HepG2 (cell line): ENCODE measurements at regions not wholly inside any gene's neighbourhood (a gene's known extent, or its start where the extent isn't known, plus 50 kb on each side); places are given as distances from the start of the nearest gene placed in this dataset.
A peak's percentile ranks its signal among the peaks of the same experiment; 100 is the strongest.

Experiments used
- ATAC-seq: fragments of 200-7000 bp; cut with Tn5 transposase; 3 replicates; pipeline ENCODE4 v1.9.1; 2020; ENCODE audit warnings: mild to moderate bottlenecking, moderate library complexity
- BruUV-seq: library from RNA; stranded (reverse); fragments of 400-500 nt; replicated peaks from 2 replicates; lab custom pipeline; 2021; lab: Mats Ljungman, UMichigan
- CTCF ChIA-PET: fragments of 300-600 bp; formaldehyde crosslinking; extraction: SDS; loops from one replicate; lab custom pipeline; 2021; ENCODE audit warnings: low total read pairs, inconsistent platforms, low intra/inter-chr PET ratio; lab: Yijun Ruan, JAX
- POLR2A ChIA-PET: fragments of 350-600 bp; sonication (Branson Sonifier 250); formaldehyde crosslinking; loops from one replicate; lab custom pipeline; 2020; ENCODE audit warnings: antibody characterized with exemption, inconsistent platforms; lab: Yijun Ruan, JAX
- DNase-seq: peaks from one replicate; pipeline ENCODE4 v3.0.0-alpha.2; 2015; ENCODE audit warnings: low spot score
- FAIRE-seq: peaks from 3 replicates; lab custom pipeline; 2011; peaks lifted over from hg19 to GRCh38; lab: Jason Lieb, UNC
- H2AFZ ChIP-seq: one replicate; pipeline ENCODE4 v1.6.1; 2011; ENCODE audit warnings: low read length, inconsistent platforms
- H3K27ac ChIP-seq: fragments of 300-600 bp; 3 replicates; pipeline ENCODE4 v1.8.0; 2011; ENCODE audit warnings: mixed run types, mild to moderate bottlenecking, mixed read lengths, low read length, inconsistent platforms; ENCODE audit not compliant: insufficient read depth; ENCODE audit errors: extremely low read length
- H3K27me3 ChIP-seq, 2 experiments: fragments of 200-600 bp in 1 of 2; 2 replicates in 1 of 2; 3 replicates in 1 of 2; pipeline versions ENCODE4 v1.6.0 to v1.8.0; 2011; ENCODE audit warnings: low read length in 2 of 2, mild to moderate bottlenecking in 2 of 2, moderate library complexity in 2 of 2, inconsistent platforms in 1 of 2; ENCODE audit not compliant: insufficient read depth in 2 of 2, control insufficient read depth in 1 of 2
- H3K36me3 ChIP-seq, 2 experiments: fragments of 200-600 bp in 1 of 2; replicated peaks in 1 of 2; 2 replicates in 1 of 2; 3 replicates in 1 of 2; pipeline versions ENCODE4 v1.5.1 to v1.8.0; 2011; ENCODE audit warnings: low read length in 2 of 2, inconsistent platforms in 1 of 2; ENCODE audit not compliant: insufficient read depth in 2 of 2, control insufficient read depth in 1 of 2
- H3K4me1 ChIP-seq: 2 replicates; pipeline ENCODE4 v1.5.1; 2012; ENCODE audit warnings: low read length, inconsistent platforms; ENCODE audit not compliant: insufficient read depth
- H3K4me2 ChIP-seq: 2 replicates; pipeline ENCODE4 v1.6.0; 2011; ENCODE audit warnings: low read depth, low read length, inconsistent platforms
- H3K4me3 ChIP-seq, 3 experiments: fragments of 200-600 bp in 1 of 3; sonication (generic), shearing (Covaris generic) in 1 of 3; replicated peaks in 1 of 3; 2 replicates each; pipeline ENCODE4 v1.5.1; 2011 to 2016; ENCODE audit warnings: low read length in 3 of 3, inconsistent platforms in 2 of 3, low read depth in 2 of 3, mild to moderate bottlenecking in 2 of 3, control low read depth in 1 of 3, mixed read lengths in 1 of 3; ENCODE audit not compliant: insufficient read depth in 1 of 3
- H3K79me2 ChIP-seq: one replicate; pipeline ENCODE4 v1.6.1; 2011; ENCODE audit warnings: low read length, inconsistent platforms; ENCODE audit not compliant: insufficient read depth
- H3K9ac ChIP-seq: 2 replicates; pipeline ENCODE4 v1.6.0; 2011; ENCODE audit warnings: mild to moderate bottlenecking, low read depth, low read length, inconsistent platforms; ENCODE audit not compliant: insufficient read depth
- H3K9me3 ChIP-seq: 2 replicates; pipeline ENCODE4 v1.5.1; 2012; ENCODE audit warnings: mild to moderate bottlenecking, low read length
- H4K20me1 ChIP-seq: 2 replicates; pipeline ENCODE4 v1.6.0; 2011; ENCODE audit warnings: inconsistent platforms, mild to moderate bottlenecking, low read length, moderate library complexity; ENCODE audit not compliant: insufficient read depth
- CTCF ChIP-seq: sonication (generic); formaldehyde crosslinking; IDR thresholded peaks from 2 replicates; pipeline ENCODE4 v1.5.0; 2020; ENCODE audit warnings: mild to moderate bottlenecking, missing genetic modification reagents, moderate library complexity
- ELF3 ChIP-seq: IDR thresholded peaks from 2 replicates; pipeline ENCODE4 v1.6.1; 2016; ENCODE audit warnings: missing genetic modification reagents, missing compliant biosample characterization
- ELF4 ChIP-seq: sonication (generic); formaldehyde crosslinking; IDR thresholded peaks from 2 replicates; pipeline ENCODE4 v1.5.0; 2020; ENCODE audit warnings: missing genetic modification reagents, mild to moderate bottlenecking, moderate library complexity, borderline replicate concordance
- HINFP ChIP-seq: sonication (generic); formaldehyde crosslinking; IDR thresholded peaks from 2 replicates; pipeline ENCODE4 v1.4.0; 2020; ENCODE audit warnings: low read depth, mild to moderate bottlenecking, missing genetic modification reagents
- KAT8 ChIP-seq: IDR thresholded peaks from 2 replicates; pipeline ENCODE4 v1.6.1; 2016; ENCODE audit warnings: missing genetic modification reagents, missing compliant biosample characterization
- MNT ChIP-seq: fragments of 450-650 bp; IDR thresholded peaks from 2 replicates; pipeline ENCODE4 v1.6.1; 2016
- PRPF4 ChIP-seq: fragments of 200-400 bp; formaldehyde crosslinking; IDR thresholded peaks from 2 replicates; pipeline ENCODE4 v1.6.1; 2016; ENCODE audit warnings: low read length, low read depth; ENCODE audit not compliant: poor library complexity, severe bottlenecking
- SMC3 ChIP-seq: IDR thresholded peaks from 2 replicates; pipeline ENCODE4 v1.6.1; 2011; ENCODE audit warnings: low read length, improper control_type of control experiment
- SOX6 ChIP-seq, 2 experiments: fragments of 450-650 bp in 1 of 2; sonication (generic) in 1 of 2; formaldehyde crosslinking in 1 of 2; IDR thresholded peaks; 2 replicates each; pipeline versions ENCODE4 v1.4.0 to v1.6.1; 2017 to 2020; ENCODE audit warnings: antibody characterized with exemption in 1 of 2, mild to moderate bottlenecking in 1 of 2, missing genetic modification reagents in 1 of 2
- STAG1 ChIP-seq: sonication (generic); formaldehyde crosslinking; IDR thresholded peaks from 2 replicates; pipeline ENCODE4 v1.4.0; 2020; ENCODE audit warnings: missing genetic modification reagents
- ZBTB34 ChIP-seq: sonication (generic); formaldehyde crosslinking; IDR thresholded peaks from 2 replicates; pipeline ENCODE4 v1.8.0; 2022; ENCODE audit warnings: mild to moderate bottlenecking, missing genetic modification reagents
- ZUFSP ChIP-seq: sonication (generic); formaldehyde crosslinking; IDR thresholded peaks from 2 replicates; pipeline ENCODE4 v1.9.0; 2021; ENCODE audit warnings: missing genetic modification reagents, mild to moderate bottlenecking, borderline replicate concordance
- WGBS: methylation state at CpG from one replicate; pipeline ENCODE4 v1.1.6; 2017; ENCODE audit warnings: low lambda C conversion rate; 5-methylcytosine and 5-hydroxymethylcytosine counted together
- in situ Hi-C: cut with HindIII; loops from 2 replicates; pipeline ENCODE4 v1.10.0; 2017; ENCODE audit warnings: low pct_unique_long_range_greater_than_20kb; ENCODE audit not compliant: extremely low pct_ligation_motif_present
- intact Hi-C: fragments of 100-400 bp; cut with micrococcal nuclease; formaldehyde crosslinking; loops from one replicate; pipeline ENCODE4 v1.10.0; 2022; ENCODE audit not compliant: unreplicated experiment
- TF ChIP-seq, protein P1 (sequence below): IDR thresholded peaks from 2 replicates; pipeline ENCODE4 v1.6.1; 2016; ENCODE audit warnings: missing compliant biosample characterization, missing genetic modification reagents, borderline replicate concordance

DNA sequence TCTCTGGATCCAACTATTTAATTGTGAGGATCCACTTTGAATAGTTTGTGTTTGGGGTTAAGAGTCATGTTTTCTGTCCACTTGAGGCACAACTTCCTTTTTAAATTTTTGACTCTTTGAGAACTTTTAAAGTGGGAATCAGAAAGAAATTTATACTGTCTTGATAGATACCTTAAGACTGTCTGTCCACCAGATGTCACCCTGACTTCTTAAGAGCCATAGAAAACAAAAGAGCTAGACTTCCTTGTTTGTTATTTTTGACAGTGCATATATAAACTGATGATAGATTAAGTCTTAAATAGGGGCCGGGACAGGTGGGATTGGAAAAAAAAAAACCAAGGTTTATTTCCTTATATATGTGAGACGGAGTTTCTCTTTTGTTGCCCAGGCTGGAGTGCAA lies 52.1 kb upstream of the WDR72 start:
- BruUV-seq: no TSS peak
- peaks cover 34% of the 10 kb centered on the region for H3K4me1 ChIP-seq
- no peaks in the 10 kb centered on the region for H3K9me3 ChIP-seq
- peak; percentile 42 for DNase-seq
- no peak overlapping the region for H3K4me2 ChIP-seq
- no peaks in the 10 kb centered on the region for H3K36me3 ChIP-seq
- H3K4me3 ChIP-seq: no peak overlapping the region
- H3K9ac ChIP-seq: no peak overlapping the region
- POLR2A ChIA-PET: interaction anchor here (1.2 kb wide), 1 partner anchor 20 kb away, joined by 5 read pairs; no protein-coding TSS in a partner anchor
- TF ChIP-seq MNT (no peak), CTCF (CRISPR knock-in tag) (peak; percentile 61), SOX6 (IDR thresholded peaks at IDR 0.05) (no peak), SOX6 (CRISPR knock-in tag; IDR thresholded peaks at IDR 0.05) (0 out of 2 replicates have a peak, but pooled peaks have one; percentile 17), ZBTB34 (CRISPR knock-in tag) (no peak), ELF4 (CRISPR knock-in tag) (0 out of 2 replicates have a peak, but pooled peaks have one; percentile 61), SMC3 (peak; percentile 40; the same call in 1 of the 2 replicates), ZUFSP (CRISPR knock-in tag) (no peak), STAG1 (peak; percentile 73), HINFP (CRISPR knock-in tag) (no peak), ELF3 (CRISPR knock-in tag) (peak; percentile 82), PRPF4 (no peak), KAT8 (CRISPR knock-in tag) (peak; percentile 17; the same call in 1 of the 2 replicates)
- TF ChIP-seq, protein P1, sequence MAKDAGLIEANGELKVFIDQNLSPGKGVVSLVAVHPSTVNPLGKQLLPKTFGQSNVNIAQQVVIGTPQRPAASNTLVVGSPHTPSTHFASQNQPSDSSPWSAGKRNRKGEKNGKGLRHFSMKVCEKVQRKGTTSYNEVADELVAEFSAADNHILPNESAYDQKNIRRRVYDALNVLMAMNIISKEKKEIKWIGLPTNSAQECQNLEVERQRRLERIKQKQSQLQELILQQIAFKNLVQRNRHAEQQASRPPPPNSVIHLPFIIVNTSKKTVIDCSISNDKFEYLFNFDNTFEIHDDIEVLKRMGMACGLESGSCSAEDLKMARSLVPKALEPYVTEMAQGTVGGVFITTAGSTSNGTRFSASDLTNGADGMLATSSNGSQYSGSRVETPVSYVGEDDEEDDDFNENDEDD: no peak
- TF ChIP-seq, all 625 proteins: peak for 7
- WGBS: 55% methylated on average over 2 of the region's 2 CpGs
- intact Hi-C loops: no loop called here
- Histone ChIP-seq H3K79me2 (no peaks in the 10 kb centered on the region), H3K27ac (no peak overlapping the region), H3K27me3 (no peaks in the 10 kb centered on the region), H2AFZ (no peak overlapping the region), H4K20me1 (no peaks in the 10 kb centered on the region)
- no peak for ATAC-seq
- CTCF ChIA-PET: no interaction called here
- no peak for FAIRE-seq
- in situ Hi-C loops: no loop called here
